Sciatic nerve (tissue), 2 donors: ENCODE measurements at regions not wholly inside any gene's neighbourhood (a gene's known extent, or its start where the extent isn't known, plus 50 kb on each side); places are given as distances from the start of the nearest gene placed in this dataset.

Experiments used
- ATAC-seq: fragments of 200-7000 bp; cut with Tn5 transposase; one replicate; pipeline ENCODE4 v1.9.1; 2020; ENCODE audit warnings: mild to moderate bottlenecking, moderate library complexity
- DNase-seq: peaks from one replicate; pipeline ENCODE4 v3.0.0-alpha.2; 2020; ENCODE audit warnings: low spot score
- intact Hi-C: fragments of 100-400 bp; cut with DNase I; formaldehyde crosslinking; loops from one replicate; pipeline ENCODE4 v1.14.2; 2022
- donor health status: DM: no; HTN: no; CAD: no.
- donor health status: DM: no; HTN: no; CAD: no.

- no peak for DNase-seq
- intact Hi-C loops = loop anchor here (10.0 kb wide), 1 partner anchor 501 kb away; no protein-coding TSS in a partner anchor
- no peak for ATAC-seq
Observed at GRCh38 chr6:154673919-154674318, 59.3 kb upstream of the SCAF8 start.

- intact Hi-C loops = loop anchor here (5.0 to 10.0 kb wide), 2 partner anchors 122 to 499 kb away; no protein-coding TSS in a partner anchor
- ATAC-seq = peak; percentile 97
- peak; percentile 92 for DNase-seq
Observed at GRCh38 chr6:154675602-154676088, 57.6 kb upstream of the SCAF8 start.

GRCh38 chr6:154682633-154683125 is 50.5 kb upstream of the SCAF8 start:
- ATAC-seq = no peak
- intact Hi-C loops = no loop called here
- DNase-seq = no peak
